Gastroesophageal sphincter (tissue), 3 donors: ENCODE measurements at regions not wholly inside any gene's neighbourhood (a gene's known extent, or its start where the extent isn't known, plus 50 kb on each side); places are given as distances from the start of the nearest gene placed in this dataset.

Source experiments
- EP300 ChIP-seq: sonication (generic); formaldehyde crosslinking; IDR thresholded peaks from one replicate; pipeline ENCODE4 v1.6.1; 2017; ENCODE audit warnings: antibody characterized with exemption, mild to moderate bottlenecking
- POLR2A ChIP-seq, 2 donors: fragments of 450-650 bp; IDR thresholded peaks; one replicate each; pipeline ENCODE4 v1.6.1; 2017; ENCODE audit warnings: antibody characterized with exemption in 2 of 2, mild to moderate bottlenecking in 2 of 2, moderate library complexity in 1 of 2
- POLR2AphosphoS5 ChIP-seq: sonication (generic); formaldehyde crosslinking; IDR thresholded peaks from one replicate; pipeline ENCODE4 v1.6.1; 2017; ENCODE audit warnings: antibody characterized with exemption
- TF ChIP-seq, protein P1 (sequence below), 4 experiments: fragments of 200-600 bp in 2 of 4; fragments of 450-650 bp in 2 of 4; sonication (generic) in 1 of 4; IDR thresholded peaks; one replicate each; pipeline ENCODE4 v1.5.1; 2017 to 2019; ENCODE audit warnings: antibody characterized with exemption in 4 of 4, mild to moderate bottlenecking in 2 of 4, moderate library complexity in 2 of 4

GRCh38 chr2:59925321-59925720 is 628.1 kb downstream of the BCL11A start:
- TF ChIP-seq POLR2AphosphoS5 (no peak), EP300 (no peak), POLR2A (IDR thresholded peaks at IDR 0.05) (no peak)
- TF ChIP-seq, protein P1, sequence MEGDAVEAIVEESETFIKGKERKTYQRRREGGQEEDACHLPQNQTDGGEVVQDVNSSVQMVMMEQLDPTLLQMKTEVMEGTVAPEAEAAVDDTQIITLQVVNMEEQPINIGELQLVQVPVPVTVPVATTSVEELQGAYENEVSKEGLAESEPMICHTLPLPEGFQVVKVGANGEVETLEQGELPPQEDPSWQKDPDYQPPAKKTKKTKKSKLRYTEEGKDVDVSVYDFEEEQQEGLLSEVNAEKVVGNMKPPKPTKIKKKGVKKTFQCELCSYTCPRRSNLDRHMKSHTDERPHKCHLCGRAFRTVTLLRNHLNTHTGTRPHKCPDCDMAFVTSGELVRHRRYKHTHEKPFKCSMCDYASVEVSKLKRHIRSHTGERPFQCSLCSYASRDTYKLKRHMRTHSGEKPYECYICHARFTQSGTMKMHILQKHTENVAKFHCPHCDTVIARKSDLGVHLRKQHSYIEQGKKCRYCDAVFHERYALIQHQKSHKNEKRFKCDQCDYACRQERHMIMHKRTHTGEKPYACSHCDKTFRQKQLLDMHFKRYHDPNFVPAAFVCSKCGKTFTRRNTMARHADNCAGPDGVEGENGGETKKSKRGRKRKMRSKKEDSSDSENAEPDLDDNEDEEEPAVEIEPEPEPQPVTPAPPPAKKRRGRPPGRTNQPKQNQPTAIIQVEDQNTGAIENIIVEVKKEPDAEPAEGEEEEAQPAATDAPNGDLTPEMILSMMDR (IDR thresholded peaks at IDR 0.05), result no peak
